ENCODE measurements at regions not wholly inside any gene's neighbourhood (a gene's known extent, or its start where the extent isn't known, plus 50 kb on each side); places are given as distances from the start of the nearest gene placed in this dataset.

DNA sequence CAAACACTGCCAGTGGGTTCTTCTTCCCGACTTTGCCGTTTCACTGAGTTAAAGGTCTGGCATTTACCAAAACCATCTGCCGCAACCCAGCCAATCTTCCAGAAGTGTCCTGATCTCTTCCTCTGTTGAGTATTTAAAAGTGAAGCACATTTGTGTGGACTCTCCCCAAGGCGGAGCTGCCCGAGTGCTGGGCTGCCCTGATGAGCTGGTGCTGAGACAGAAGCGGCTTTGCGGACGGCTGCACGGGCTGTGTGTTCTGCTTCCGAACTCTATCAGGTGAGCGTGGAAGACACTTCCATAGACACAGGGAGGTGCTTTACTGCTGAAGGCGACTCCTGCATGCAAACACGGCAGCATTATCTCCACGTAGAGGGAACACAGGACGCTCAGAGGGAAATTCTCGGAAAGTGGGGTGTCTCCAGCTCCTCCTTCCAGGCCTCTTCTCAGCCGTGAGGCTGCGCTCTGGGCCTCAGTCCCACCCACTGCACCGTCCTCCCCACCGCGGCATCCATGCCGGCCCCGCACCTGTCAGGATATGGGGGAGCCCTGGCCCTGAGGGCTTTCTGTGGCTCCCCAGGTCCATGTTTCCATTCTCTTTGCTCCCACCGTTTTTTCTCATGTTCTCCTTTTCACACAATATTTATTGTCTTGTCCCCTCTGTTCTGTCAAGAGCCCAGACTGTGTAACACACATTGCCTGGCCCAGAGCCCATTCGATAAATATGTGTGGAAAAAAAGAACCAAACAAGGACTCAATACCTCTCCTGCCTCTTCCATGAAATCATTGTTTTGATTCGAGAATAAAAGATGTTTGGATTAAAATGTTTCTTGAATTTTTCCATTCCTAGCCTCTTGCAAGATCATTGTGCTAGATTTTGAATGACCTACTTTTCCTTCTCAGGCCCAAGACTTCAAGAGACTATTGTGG is 205.1 kb downstream of the DLL1 start:
- DNase-seq (ENCODE audit: low read depth in 2 of 2): no peak

DNA sequence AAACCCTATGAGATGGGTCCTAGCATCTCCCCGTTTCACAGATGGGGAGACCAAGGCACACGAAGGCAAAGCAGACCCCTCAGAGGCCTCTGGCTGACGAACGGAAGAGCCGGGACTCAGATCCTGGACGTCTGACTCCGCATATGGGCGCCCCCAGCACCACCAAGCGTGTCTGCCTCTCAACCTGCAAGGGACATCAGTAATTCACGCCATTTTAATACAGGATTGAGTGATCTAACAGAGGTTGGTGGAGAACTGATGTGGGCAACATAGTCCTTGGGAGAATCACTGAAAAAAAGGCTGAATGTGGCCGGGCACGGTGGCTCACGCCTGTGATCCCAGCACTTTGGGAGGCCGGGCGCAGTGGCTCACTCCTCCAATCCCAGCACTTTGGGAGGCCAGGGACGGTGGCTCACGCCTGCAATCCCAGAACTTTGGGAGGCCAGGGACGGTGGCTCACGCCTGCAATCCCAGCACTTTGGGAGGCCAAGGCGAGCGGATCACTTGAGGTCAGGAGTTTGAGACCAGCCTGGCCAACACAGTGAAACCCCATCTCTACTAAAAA is 206.6 kb downstream of the DLL1 start:
- DNase-seq (ENCODE audit: low read depth in 2 of 2): no peak

DNA sequence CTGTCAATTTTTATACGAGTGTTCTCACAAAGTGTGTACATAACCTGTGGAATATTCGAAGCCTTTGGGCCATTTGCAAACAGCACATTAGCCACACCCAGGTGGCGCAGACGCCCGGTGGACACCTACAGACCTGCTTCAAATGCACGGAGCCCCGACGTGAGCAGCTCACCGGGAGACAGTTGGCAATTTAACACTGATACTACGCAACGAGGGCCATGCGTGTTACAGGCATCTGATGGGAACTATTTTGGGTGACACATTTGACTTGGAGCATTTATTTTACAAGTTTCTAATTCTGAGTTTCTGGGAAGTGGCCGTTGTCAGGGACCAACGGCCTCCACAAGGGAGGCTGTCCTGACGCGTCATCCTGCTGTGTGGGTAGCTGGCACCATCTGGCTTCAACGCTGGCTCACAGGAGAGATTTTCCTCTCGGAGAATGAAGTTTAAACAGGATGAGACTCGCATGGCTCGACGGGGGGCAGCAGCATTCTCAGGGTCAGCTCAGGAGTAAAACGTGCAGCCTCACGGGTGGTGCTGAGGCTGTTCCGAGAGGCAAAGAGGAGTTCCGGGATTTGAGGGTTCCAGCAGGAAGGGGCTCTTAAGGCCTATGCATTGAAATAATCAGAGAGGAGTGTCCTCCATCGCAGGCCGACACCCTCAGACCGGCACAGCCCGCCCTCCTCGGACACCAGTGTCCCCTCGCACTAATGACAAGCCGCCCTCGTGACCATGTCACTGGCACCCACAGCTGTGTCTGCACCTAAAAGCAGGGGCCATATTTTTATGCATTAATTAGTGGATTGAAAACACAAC is 207.4 kb downstream of the DLL1 start:
- DNase-seq (ENCODE audit: low read depth in 2 of 2): no peak

DNA sequence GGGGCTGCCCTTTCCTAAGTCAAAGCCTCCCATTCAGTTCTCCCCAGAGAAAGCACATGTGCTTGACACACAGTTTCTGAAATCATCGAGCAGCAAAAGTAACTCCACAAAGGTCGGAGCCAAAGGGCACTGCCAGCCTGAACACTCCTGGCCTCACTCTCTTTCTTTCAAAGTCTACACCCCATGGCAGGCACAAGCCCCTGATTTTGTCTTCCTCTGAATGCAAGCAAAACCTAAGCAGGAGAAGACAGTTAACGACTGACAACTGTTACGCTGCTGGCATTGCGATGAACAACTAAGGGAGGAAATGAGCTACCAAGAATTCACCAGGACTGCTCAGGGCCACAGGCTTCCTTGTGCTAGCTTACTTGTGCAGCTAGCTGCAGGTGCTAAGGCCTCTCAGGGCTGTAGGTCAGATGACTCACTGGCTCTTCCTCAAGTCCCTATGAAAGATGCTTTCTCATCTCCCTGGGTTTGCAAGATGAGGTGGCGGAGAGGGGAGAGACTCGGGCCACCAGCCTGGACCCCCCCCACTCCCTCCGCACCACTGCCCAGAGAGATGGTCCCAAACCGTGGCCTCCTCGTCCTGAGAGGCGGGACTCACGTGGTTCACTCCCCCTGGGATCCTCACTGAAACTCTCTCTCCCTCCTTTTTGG is 208.2 kb downstream of the DLL1 start:
- no peak for DNase-seq (ENCODE audit: low read depth in 2 of 2)

DNA sequence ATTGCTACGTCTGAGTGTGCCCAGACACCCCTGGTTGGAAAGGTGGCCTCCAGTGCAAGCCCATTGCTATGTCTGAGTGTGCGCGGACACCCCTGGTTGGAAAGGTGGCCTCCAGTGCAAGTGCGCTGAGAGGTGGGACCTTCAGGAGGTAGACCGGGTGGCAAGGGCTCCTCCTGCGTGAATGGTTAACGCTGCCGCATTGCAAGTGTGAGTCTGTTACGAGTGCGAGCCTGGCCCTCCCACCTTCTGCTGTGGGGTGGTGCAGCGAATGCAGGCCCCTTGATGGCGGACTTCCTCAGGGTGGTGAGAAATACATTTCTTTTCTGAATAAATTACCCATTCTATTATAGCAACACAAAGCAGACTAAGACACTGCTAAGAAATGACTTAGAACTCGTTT is 208.8 kb downstream of the DLL1 start:
- no peak for DNase-seq (ENCODE audit: low read depth in 2 of 2)

DNA sequence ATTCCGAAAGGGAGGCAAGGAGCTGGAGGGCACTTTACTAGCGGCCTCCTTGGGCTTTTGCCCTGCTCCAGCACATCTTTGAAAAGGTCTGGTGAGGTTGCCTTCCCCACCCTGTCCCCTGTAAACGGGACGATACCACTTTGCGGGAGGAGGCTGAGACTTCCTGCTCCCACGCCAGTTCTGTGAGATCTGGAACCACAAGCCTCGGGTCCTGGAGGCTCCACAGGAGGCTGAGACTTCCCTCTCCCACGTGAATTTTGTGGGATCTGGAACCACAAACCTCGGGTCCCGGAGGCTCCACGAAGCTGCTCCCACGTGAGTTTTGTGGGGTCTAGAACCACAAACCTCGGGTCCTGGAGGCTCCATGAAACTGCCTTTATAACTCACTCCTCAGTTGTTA is 209.3 kb downstream of the DLL1 start:
- no peak for DNase-seq (ENCODE audit: low read depth in 2 of 2)

DNA sequence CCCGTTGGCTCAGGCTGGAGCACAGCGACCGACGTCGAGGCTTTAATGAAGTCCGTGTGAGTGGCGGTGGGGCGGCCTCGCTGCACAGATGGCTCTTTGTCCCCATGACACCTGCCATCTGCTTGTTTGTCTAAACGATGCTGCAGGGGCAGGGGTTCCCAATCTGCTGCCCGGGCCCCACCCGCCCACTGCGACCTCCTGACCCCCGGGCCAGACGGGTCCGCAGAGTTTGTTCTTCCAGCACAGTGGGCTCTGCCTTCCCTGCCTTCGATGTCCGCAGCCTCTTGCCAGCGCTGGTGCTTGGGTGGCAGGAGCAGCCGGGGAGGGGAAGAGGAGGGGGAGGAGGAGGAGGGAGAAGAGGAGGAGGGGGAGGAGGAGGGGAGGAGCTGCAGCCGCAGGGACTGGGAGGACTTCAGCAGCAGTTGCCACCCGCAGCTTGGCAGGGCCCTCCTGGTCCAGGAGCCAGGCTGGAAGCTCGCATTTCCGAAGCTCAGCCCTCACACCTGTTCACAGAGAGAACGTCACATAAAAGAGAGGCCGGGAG is 210.0 kb downstream of the DLL1 start:
- DNase-seq (ENCODE audit: low read depth in 2 of 2): no peak

DNA sequence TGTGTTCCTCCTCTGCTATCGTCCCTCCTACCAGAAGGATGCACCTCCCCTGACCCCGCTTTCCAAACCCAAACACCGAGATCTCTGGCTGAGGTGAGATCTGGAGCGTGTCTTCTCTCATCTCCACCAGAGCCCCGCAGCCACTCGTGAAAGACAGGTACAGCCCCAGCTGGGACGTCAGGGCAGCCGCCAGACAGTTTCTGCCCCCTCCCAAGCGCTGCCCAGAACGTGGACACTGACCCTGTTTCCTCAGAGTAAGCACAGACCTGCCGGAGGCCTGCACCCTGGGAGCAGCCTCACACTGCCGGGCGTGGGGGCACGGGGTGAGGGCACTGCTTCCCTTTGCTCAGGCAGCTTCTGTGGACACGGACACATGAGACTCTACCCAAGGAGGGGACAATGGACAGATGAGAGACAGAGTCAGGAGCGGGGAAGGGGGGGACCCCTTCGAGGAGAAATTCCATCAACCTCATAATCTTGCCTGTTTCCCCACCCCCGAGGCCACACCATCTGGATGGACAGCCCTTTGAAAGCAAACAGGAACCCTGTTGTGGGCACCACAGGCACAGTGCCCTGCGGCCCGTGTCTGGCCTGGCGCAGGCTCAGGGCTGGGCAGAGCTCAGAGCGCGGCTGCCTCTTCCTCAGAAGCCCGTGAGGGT is 210.6 kb downstream of the DLL1 start:
- no peak for DNase-seq (ENCODE audit: low read depth in 2 of 2)

DNA sequence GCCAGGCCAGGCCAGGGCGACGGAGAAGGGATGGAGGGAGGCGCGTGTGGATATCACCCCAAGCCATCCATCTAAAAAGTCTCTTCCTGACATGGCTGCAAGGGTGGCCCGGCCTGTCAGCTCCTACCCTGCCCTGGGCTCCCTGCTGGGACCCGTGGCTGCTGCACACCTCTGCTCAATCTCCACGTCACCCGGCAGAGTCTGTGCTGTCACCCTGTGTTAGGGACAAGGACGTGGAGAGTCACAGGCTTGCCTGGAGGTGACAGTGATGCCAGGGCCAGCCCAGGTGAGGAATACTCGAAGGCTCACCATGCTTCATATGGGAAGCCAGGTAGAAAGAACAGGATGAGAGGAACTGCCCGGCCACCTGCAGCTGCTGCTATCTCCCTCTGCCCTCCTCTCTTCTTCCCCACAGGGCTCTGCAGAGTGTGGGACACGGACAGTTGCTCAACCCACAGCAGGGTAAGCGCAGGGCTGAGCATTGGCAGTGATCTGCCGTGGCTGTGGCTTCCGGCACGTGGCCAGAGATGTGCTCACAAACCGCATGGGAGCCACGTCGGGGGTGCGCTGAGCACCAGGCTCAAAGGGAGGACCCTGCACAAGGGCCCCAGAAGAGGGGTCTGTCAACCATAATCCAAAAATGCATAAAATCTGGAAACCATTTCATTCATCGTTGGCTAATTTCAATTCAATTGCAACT is 214.3 kb downstream of the DLL1 start:
- no peak for DNase-seq (ENCODE audit: low read depth in 2 of 2)

DNA sequence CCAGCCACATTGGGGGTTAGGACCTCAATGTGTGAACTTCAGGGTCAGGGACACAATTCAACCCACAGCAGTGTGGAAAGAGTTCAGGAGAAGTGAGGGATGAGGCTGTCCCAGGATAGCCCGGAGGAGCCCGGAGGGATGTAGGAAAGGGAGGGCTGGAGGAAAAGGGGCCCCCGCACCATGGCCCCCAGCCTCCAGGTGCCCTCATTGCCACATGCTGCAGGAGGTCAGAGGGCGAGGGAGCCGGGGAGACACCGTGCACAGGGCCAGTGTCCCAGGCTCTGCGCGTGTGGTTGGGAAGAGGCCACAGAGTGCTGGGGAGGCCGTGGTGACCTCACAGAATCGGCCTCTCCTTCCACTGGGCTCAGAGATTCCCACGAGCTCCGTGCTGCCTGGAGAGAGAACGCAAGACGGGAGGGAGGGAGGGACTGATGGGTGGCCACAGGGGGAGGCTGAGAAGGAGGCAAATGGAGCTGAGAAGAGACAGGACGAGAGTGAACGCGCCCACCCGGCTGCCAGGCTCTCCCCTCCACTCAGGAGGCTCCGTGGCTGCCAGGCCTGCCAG is 215.1 kb downstream of the DLL1 start:
- DNase-seq (ENCODE audit: low read depth in 2 of 2): no peak

DNA sequence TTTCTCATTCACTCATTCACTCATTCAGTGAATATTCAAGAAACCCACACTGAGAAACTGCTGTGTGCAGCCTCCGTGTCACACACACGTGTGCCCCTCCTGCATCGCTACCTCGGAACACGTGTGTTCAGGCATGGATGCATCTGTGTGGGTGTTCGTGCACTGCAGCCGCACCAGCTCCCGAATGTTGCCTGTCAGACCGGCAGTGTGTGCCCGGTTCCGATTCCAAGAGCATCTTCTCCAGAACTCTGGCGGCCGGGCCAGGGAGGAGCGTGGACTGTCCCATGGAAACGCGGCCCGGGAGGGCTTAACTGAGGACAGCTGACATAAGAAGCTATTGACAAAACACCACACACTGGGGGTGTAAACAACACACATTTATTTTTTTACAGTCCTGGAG is 216.0 kb downstream of the DLL1 start:
- DNase-seq (ENCODE audit: low read depth in 2 of 2): no peak

DNA sequence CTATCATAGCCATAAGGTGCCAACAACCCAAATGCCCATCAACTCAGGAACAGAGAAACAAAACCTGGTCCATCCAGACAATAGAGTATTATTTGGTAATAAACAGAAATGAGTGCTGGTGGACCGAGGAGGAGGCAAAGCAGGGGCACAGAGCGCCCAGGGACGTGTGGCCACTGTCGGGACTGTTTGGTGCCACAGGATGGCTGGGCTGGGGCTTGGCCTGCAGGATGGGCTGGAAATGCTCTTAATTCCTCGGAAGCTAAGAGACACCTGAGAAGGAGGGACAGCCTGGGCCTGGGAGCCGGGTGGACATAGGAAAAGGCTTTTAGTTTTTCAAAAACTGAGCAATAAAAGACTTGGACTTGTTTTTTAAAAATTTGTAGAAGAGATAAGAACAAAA is 216.4 kb downstream of the DLL1 start:
- DNase-seq (ENCODE audit: low read depth in 2 of 2): no peak

DNA sequence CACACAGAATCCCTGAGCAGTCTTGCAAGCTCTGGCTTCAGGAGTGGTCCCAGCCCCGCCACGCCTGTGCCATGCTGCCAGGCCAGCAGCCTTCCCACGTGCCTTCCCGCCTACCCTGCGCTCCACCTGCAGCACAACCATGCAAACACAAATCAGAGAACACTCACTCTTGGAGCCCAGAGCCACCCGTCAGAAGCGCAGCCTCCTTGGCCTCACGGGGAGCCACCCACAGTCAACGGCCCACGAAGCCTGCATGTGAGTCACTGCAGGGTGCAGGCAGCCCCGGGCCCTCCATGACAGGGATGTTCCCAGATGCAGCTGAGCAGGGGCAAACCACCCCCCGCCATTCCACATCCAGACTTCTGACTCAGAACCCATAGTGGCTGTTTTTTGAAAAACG is 217.0 kb downstream of the DLL1 start:
- no peak for DNase-seq (ENCODE audit: low read depth in 2 of 2)

DNA sequence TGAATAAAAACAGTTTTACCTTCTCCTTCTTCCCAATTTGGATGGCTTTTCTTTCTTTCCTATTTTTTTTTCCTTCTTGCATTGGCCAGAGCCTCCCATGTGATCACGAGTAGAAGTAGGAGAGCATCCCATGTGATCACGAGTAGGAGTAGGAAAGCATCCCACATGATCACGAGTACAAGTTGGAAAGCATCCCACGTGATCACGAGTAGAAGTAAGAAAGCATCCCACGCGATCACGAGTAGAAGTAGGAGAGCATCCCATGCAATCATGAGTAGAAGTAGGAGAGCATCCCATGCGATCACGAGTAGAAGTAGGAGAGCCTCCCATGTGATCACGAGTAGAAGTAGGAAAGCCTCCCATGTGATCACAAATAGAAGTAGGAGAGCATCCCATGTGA is 218.6 kb downstream of the DLL1 start:
- DNase-seq (ENCODE audit: low read depth in 2 of 2): no peak

DNA sequence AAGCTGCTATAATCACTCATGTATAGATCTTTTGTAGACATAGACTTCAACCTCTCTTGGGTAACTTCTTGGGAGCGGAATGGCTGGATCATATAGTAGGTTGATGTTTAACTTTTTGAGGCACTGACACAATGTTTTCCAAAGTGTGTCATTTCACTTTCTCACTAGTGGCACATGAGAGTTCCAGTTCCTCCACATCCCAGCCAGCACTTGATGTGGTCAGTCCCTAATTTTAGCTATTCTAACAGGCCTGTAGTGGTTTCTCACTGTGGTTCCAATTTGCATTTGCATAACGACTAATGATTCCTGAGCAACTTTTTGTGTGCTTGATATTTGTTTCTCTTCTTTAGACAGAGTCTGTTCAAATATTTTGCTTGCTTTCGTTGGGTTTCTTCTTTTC is 221.3 kb downstream of the DLL1 start:
- DNase-seq (ENCODE audit: low read depth in 2 of 2): no peak

DNA sequence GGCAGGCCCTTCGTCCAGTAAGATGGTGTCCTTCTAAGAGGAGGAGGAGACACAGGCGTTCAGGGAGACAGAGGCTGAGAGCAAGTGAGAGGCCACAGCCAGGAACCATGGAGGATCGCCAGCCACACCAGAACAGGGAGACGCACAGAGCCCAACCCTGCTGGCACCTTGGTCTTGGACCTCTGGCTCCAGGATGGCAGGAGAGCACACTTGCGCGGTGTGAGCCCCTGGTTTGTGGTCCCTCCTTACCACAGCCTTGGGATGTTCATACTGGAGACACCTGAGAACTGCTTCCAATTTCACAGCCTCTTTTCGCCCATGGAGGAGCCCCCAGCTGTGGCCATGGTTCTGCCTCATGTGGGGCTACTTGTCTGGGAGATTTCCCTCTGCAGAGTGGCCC is 222.4 kb downstream of the DLL1 start:
- no peak for DNase-seq (ENCODE audit: low read depth in 2 of 2)

DNA sequence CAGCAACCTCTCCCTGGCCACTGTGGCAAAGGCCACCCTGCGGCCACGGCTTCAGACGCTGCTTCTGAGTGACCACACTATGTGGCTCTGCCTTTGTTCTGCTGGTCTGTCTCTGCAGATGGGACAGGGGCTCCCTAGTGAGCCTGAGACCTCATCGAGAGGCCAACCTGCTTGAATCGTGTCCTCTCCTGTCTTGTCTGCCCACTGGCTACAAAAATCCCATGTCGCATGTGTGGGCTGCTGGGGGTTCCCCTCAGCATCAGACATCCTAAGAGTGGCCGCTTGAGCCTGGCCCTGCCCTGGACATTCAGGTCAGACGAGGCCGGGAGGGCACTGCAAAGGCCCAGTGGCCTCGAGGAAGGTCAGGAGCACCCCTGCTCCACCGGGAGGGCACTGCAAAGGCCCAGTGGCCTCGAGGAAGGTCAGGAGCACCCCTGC is 222.9 kb downstream of the DLL1 start:
- no peak for DNase-seq (ENCODE audit: low read depth in 2 of 2)

DNA sequence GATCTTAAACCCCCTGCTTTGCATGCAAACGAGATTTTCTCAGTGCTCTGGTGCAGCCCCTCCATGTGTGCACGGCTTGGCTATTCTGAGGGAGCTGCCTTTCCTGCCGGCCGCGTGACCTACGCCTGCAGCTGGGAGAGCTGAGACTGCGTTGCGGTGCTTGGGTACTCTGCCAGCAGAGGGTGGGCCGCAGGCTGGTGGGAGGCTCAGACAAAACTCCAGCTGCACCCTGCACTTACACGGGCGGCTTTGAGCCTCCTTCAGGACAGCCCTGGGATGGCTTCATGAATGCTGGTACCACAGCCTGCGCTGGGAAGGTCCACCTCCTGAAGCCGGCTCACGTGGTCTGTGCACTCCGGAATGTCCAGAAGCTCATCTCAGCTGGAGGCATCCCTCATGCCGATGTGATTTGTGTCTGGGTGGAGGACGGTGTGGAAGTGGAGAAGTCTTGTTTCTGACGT is 223.7 kb downstream of the DLL1 start:
- DNase-seq (ENCODE audit: low read depth in 2 of 2): no peak

DNA sequence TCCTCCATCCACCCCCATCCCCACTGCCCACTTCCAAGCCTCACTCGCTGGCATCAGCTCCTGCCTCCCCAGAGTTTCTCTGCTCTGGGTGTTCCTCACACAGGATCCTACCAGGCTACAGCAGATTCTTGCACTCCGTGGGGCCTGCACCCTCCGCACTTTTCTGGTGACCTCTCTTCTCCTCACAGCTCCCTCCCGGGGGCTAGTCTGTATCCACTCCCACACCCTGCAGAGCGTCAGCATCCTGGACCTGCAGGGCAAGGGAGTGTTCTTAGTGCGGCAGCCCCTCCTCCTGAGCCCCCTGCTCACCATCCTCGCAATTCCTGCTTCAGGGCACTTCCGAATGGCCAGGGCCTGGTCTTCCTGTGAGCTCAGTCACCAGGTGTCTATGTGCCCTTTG is 224.2 kb downstream of the DLL1 start:
- DNase-seq (ENCODE audit: low read depth in 2 of 2): no peak
